Brain microvascular endothelial cell (primary cell): ENCODE measurements at regions not wholly inside any gene's neighbourhood (a gene's known extent, or its start where the extent isn't known, plus 50 kb on each side); places are given as distances from the start of the nearest gene placed in this dataset.

Experiments used
- DNase-seq: peaks from one replicate; pipeline ENCODE4 v3.0.0-alpha.2; 2020
- H3K27ac ChIP-seq: fragments of 250-450 bp; sonication (Bioruptor Pico); 2 replicates; pipeline ENCODE4 v1.5.1; 2020; ENCODE audit warnings: mild to moderate bottlenecking, moderate library complexity
- H3K27me3 ChIP-seq: fragments of 250-450 bp; sonication (Bioruptor Pico); replicated peaks from 2 replicates; pipeline ENCODE4 v1.5.1; 2020; ENCODE audit warnings: mild to moderate bottlenecking
- H3K36me3 ChIP-seq: fragments of 250-450 bp; sonication (Bioruptor Pico); replicated peaks from 2 replicates; pipeline ENCODE4 v1.5.1; 2020; ENCODE audit warnings: mild to moderate bottlenecking
- H3K4me3 ChIP-seq: 2 replicates; pipeline ENCODE4 v1.5.1; 2011; ENCODE audit warnings: low read depth, mild to moderate bottlenecking, control low read depth, low read length, moderate library complexity
- in situ Hi-C: cut with HindIII; loops from 2 replicates; pipeline ENCODE4 v1.10.0; 2017; ENCODE audit warnings: low sequenced_read_pairs, low pct_ligation_motif_present
- TF ChIP-seq, protein P1 (sequence below): IDR thresholded peaks from 2 replicates; pipeline ENCODE4 v1.5.1; 2011; ENCODE audit warnings: low read depth, mild to moderate bottlenecking, moderate library complexity, low read length, control low read depth, inconsistent platforms; ENCODE audit errors: missing control alignments

DNA sequence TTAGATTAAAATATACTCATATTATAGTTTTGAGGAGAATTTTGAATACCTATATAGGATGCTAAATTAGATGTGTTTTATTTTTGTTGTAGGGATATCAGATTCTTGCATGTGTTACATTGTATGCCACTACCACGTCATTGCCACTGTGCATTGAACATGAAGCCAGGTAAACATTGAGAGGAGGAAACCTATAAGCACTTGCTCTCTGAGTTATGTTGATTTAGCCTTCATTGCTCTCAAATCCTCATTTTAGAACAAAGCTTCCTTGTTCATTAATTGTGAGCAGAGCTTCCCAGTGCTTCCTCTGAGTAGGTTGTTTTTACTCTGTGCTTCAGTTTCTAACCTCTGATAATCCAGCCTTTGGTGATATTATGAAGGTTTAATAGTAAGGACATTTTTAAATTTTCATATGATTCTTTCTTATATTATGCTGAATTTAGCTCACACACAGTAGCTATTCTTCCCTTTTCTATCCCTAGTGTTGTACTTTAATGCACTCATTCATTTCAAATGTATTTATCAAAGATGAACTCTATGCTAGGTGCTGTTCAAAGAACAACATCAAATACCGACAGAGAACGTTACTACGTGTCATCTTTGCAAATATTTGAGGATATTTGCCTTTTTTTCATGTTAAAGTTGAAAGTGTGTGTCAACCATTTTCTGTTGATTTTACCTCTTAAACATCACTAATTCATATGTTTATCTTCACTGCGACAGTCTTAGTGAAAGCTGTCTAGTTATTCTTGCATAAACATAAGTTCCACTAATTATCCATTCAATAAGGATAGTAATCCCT is 1448.0 kb upstream of the MIR17HG start:
- H3K27ac ChIP-seq, result no peak overlapping the region
- DNase-seq, result no peak
- in situ Hi-C loops, result no loop called here
- H3K36me3 ChIP-seq, result no peaks in the 10 kb centered on the region
- H3K4me3 ChIP-seq, result no peak overlapping the region
- H3K27me3 ChIP-seq, result no peaks in the 10 kb centered on the region
- TF ChIP-seq, protein P1, sequence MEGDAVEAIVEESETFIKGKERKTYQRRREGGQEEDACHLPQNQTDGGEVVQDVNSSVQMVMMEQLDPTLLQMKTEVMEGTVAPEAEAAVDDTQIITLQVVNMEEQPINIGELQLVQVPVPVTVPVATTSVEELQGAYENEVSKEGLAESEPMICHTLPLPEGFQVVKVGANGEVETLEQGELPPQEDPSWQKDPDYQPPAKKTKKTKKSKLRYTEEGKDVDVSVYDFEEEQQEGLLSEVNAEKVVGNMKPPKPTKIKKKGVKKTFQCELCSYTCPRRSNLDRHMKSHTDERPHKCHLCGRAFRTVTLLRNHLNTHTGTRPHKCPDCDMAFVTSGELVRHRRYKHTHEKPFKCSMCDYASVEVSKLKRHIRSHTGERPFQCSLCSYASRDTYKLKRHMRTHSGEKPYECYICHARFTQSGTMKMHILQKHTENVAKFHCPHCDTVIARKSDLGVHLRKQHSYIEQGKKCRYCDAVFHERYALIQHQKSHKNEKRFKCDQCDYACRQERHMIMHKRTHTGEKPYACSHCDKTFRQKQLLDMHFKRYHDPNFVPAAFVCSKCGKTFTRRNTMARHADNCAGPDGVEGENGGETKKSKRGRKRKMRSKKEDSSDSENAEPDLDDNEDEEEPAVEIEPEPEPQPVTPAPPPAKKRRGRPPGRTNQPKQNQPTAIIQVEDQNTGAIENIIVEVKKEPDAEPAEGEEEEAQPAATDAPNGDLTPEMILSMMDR, result no peak

- Histone ChIP-seq H3K36me3 (no peaks in the 10 kb centered on the region), H3K4me3 (no peak overlapping the region), H3K27ac (no peak overlapping the region), H3K27me3 (no peaks in the 10 kb centered on the region)
- no peak for DNase-seq
- TF ChIP-seq, protein P1, result no peak
- in situ Hi-C loops, result no loop called here
These were observed 1447.3 kb upstream of the MIR17HG start for GRCh38 chr13:89900104-89900765.

- H3K27me3 ChIP-seq, result no peaks in the 10 kb centered on the region
- H3K27ac ChIP-seq, result no peak overlapping the region
- H3K36me3 ChIP-seq, result no peaks in the 10 kb centered on the region
- in situ Hi-C loops, result no loop called here
- no peak overlapping the region for H3K4me3 ChIP-seq
- DNase-seq, result no peak
- TF ChIP-seq, protein P1, result no peak
These were observed 1445.3 kb upstream of the MIR17HG start for GRCh38 chr13:89902223-89902622.

GRCh38 chr13:89903115-89903514 is 1444.4 kb upstream of the MIR17HG start:
- in situ Hi-C loops, result no loop called here
- no peak overlapping the region for H3K4me3 ChIP-seq
- TF ChIP-seq, protein P1, result no peak

GRCh38 chr13:89910166-89910565 is 1437.3 kb upstream of the MIR17HG start:
- Histone ChIP-seq H3K4me3 (no peak overlapping the region), H3K27me3 (no peaks in the 10 kb centered on the region), H3K36me3 (no peaks in the 10 kb centered on the region), H3K27ac (no peak overlapping the region)
- in situ Hi-C loops, result no loop called here
- TF ChIP-seq, protein P1, result no peak
- DNase-seq, result no peak

More at GRCh38 chr13:89903115-89903514, 1444.4 kb upstream of the MIR17HG start:
- no peaks in the 10 kb centered on the region for H3K27me3 ChIP-seq
- H3K36me3 ChIP-seq, result no peaks in the 10 kb centered on the region
- DNase-seq, result no peak
- H3K27ac ChIP-seq, result no peak overlapping the region

DNA sequence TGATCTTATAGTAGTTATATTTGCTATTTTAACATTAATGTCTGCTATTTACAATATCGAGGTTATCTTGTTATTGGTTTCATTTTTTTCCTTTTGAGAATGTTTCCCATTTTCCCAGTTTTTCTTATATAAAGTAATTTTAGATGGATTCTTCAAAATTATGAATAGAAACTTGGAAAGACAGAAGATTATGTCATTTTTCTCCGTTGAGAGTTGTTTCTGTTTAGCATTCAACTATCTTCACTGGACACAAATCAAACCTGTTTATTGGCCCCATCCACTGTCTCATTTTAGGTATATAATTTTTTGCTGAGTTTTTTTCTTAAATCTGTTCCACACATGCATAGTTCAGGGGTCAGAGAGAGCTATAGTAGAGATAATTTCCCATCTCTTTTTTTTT is 1430.9 kb upstream of the MIR17HG start:
- H3K27me3 ChIP-seq, result no peaks in the 10 kb centered on the region
- no peak for DNase-seq
- TF ChIP-seq, protein P1, result no peak
- no peak overlapping the region for H3K4me3 ChIP-seq
- no peak overlapping the region for H3K27ac ChIP-seq
- in situ Hi-C loops, result no loop called here
- no peaks in the 10 kb centered on the region for H3K36me3 ChIP-seq
